Inferior parietal cortex (tissue), 1 donor: ENCODE measurements at regions not wholly inside any gene's neighbourhood (a gene's known extent, or its start where the extent isn't known, plus 50 kb on each side); places are given as distances from the start of the nearest gene placed in this dataset.

Experiments used
- DNase-seq: peaks from one replicate; pipeline ENCODE4 v3.0.0-alpha.2; 2016; ENCODE audit errors: extremely low spot score

DNA sequence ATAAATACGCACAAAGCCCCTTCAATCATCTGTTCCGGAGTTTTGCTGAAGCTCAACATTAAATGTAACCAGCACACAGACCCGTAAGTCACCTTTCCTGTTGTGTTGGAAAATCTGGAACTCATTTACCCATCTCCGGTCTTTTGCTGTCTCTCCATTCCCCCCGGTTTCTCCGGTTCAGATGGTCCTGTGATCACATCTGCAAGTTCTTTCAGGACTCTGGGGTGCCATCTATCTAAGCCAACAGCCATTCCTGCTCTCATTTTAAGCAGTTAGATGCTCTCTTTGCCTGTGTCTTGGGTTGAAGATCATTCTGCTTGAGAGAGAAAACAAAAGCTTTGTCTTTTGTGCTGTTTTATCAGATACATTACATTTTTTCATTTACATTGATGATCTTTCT lies 91.7 kb upstream of the TGIF1 start:
- DNase-seq, result no peak

DNA sequence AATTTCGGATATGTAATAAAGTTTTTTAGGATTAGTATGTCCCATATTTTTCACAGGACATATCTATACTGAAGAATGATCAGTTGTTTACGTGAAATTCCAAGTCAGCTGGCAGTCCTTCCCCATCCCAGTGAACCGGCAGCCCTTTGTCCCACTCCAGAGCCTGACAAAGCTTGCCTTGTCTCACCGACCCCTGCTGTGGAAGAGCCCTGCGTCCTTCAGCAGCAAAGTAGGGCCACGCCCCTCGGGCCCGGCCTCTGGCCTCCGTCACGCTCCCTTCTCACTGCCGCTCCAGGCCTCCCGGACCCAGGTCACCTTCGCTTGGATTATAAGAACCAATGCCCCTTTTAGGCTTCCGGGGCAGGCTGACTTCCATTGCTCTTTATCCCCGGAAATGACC lies 89.8 kb upstream of the TGIF1 start:
- DNase-seq, result peak; percentile 24

DNA sequence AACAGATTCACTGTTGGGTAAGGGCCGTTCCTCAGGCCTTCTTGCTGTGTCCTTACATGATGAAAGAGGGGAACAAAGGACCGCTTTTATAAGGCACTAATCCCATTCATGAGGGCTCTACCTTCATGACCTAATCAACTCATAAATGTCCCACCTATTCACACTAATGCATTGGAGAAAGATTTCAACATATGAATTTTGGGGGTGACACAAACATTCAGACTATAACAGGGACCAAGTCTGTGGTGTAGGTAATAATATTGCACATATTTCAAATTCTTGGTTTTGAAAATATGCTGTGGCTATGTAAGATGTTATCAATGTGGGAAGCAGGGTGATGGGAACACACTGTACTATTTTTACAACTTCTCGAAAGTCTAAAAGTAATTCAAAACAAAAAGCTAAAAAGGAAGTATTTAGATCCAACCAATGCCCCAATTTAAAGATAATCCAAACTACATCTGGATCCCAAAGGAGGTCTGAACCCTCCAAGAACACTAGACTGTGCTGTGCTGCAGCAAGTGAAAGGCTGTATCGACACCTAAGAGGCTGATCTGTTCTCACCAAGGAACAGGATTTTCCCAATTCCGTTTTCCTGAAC lies 82.4 kb upstream of the TGIF1 start:
- no peak for DNase-seq

DNA sequence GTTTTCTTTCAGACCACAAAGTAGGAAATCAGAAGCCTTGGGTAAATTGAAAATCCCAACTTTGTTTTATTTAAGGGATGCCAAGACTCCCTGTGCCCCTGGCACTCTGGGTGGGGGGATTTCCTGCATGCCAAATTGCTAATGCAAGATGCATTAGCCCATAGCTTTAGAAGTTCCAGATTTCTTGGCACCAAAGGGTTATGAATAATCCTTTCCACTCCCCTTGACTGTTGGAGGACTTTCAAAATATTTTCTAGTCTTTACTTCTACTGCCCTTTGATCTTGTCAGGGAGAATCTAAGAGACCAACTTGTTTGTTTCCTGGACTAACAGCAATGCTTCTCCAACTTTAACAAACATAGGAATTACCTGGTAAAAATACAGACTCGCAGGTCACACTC lies 81.8 kb upstream of the TGIF1 start:
- no peak for DNase-seq

DNA sequence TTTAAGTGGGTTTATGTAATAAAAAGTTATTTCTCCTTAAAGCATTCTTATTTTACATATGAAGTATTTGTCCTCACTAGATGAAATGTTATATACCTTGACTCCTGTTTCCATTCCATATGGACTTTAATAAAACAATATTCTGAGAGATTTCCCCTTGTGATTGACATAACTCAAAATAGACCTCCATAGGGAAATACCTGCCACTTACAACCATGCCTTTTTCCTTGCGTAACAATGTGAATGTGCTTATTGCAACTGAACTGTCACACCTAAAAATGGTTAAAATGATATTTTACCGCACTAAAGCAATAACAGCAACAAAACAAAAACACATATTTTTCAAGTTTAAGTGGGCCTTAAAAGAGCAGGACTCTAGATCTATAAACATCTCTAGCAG lies 70.3 kb upstream of the TGIF1 start:
- DNase-seq, result no peak

DNA sequence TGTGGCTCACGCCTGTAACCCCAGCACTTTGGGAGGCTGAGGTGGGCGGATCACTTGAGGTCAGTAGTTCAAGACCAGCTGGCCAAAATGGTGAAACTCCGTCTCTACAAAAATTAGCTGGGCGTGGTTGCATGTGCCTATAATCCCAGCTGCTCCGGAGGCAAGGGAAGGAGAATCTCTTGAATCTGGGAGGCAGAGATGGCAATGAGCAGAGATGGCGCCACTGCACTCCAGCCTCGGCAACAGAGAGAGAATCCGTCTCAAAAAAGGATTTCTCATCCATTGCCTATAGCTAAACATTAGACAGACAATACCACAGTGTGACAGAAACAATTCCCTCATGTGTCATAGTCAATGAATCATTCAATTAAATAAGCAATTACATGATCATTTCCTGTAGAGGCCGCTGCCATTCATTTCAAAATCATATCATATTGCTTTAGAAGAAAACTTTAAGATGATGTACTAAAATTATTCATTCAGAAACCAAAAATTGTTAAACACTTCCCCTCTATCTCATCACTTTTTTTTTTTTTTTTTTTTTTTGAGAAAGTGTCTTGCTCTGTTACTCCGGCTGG lies 69.5 kb upstream of the TGIF1 start:
- no peak for DNase-seq

DNA sequence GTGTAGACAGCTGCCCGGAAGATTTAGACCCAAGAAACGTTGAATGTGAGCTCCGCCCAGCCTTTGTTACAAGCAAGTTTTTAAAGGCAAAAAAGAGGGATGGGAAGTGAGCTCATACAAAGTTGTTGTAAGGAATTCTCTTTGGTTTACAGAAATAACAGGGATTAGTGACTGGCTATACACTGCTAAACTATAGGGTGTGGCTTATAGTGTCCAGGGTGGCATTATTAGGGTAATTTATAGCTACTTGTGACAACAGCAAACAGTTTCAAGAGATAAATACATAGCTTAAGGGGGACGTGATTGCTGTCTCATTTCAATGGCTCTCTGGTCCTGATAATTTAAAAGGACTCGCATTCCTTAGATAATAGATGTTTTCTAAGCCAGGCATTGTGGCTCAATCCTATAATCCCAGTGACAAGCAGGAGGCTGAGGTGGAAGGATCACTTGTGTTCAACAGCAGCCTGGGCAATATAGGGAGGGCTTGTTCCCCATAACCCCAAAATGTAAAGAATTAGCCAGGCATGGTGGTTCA lies 66.5 kb upstream of the TGIF1 start:
- DNase-seq, result no peak

DNA sequence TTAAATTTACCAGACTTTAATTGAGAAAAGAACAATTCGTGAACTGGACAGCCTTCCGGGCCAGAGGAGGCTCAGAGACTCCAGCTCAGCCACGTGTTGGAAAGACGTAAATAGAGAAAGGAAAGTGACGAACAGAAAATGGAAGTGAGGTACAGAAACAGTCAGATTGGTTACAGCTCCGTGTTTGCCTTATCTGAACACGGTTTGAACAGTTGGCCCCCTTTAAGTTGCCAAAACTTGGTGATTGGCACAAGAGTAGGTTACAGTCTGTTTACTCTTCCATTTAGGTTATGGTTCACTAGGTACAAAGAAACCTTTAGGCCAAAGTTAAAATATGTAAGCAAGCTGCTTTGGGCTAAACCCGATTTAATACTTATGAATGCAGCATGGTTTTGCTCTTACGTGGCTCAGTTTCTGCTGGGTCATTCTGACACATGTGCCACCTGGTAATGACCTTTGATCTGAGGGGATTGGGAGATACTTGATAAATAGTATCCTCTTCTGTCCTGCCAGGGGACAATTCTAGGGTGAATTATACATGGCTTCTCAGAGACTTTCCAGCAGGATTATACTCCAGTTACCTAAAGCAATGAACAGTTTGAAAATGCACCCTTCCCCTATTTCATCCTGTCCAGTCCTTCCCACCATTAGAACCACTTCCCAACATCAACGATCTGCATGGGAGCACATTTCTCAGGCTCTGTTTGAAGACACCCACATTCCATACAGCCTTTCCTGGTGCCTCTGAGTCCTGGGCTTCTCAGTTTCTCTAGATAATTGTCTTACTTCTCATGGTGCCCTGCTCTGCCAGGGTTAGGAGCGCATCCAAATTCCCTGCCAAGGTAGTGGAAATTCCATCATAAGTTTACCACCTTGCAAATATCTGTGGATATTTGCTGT lies 65.1 kb upstream of the TGIF1 start:
- DNase-seq, result no peak

DNA sequence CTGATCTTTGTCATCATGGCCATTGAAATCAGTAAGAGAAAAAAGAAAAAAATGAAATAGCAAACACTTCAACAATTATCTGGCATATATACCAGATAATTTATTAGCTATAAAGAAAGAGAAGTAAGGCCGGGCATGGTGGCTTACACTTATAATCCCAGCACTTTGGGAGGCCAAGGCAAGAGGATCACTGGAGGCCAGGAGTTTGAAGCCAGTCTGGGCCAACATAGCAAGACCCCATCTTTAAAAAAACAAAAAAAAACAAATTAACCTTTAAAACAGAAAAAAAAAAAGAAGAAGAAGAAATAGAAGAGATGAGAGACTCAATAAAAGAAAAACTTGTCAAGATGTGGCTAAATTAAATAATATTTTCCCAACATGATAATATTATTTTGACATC lies 61.6 kb upstream of the TGIF1 start:
- no peak for DNase-seq

DNA sequence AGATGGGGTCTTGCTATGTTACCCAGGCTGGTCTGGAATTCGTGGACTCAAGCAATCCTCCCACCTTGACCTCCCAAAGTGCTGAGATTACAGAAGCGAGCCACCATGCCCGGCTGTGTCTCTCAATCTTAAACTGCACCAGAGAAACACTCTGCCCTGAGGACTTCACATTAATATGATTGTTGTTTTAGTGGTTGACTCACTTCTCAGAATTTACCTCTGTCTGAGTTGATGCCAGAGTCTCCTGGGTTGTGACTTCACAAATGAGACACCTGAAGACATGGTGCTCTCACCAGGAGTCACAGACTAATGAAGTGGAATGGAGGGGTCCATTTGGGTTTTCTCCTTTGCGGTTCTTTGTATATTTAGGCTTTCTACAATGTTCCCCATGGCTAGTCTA lies 61.0 kb upstream of the TGIF1 start:
- DNase-seq, result no peak

DNA sequence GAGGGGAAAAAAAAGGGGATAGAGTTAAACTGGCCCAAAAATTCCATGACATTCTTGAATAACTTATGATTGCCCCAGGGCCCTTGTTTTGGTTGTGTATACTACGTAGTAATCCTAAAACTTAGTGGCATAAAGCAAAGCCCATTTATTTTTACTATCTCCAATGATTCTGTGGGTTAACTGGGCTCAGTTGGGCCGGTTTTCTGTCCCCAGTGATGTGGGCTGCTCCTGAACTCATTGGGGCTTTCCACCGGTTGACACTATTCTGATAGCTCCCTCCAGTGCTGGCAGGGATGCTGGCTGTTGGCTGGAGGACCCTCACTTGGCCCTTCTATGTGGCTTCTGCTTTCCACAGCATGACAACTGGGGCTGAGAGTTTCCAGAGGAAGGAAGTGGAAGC lies 60.0 kb upstream of the TGIF1 start:
- DNase-seq, result no peak

DNA sequence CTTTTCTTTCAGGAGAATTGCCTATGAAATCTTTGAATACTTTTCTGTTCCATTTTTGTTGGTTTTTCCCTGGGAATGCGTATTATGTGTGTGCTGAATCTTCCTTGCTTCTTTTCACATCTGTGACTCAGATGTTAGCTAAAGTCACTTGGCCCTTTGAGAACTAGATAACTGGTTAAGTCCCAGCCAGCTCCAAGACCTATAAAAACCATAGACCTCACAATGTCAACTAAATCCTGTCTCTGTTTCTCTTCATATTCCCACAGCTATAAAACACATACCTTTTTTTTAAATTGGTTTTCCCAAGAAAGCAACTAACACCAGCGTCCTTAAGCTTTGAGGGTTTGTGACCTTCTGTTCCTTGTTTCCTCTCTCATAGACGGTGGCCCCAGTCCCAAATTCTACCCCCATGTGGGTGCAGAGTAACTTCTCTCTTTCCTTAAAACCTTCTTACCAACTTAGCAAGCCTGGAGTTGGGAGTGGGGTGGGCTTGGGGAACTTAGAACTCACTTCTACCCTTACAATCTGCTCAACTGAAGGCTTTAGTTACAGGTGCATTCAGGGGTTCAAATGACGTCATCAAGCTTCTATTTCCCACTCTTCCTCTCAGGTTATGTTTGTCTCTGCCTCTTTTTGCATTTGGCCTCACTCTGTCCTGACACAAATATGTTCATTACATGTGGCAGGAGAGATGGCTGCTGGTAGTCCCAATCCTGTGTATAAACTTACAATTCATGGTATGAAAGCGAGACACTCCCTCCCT lies 58.1 kb upstream of the TGIF1 start:
- no peak for DNase-seq

DNA sequence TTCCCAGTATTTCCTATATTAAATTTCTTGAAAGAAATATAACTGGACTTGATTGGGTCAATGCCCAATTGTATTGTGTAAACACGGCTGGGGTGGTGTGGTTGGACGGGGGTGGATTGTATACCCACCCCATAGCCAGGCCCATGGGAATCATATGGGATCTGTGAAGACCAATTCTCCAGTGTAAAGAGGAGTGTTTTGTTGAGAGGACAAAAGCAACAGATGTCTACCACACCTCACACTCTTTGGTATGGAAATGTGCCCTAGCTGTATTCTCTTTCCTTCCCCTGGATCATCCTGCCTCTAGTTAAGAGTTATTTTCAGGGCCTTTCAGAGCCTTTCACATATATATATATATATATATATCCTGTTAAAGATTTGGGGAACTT lies 57.5 kb upstream of the TGIF1 start:
- DNase-seq, result no peak

DNA sequence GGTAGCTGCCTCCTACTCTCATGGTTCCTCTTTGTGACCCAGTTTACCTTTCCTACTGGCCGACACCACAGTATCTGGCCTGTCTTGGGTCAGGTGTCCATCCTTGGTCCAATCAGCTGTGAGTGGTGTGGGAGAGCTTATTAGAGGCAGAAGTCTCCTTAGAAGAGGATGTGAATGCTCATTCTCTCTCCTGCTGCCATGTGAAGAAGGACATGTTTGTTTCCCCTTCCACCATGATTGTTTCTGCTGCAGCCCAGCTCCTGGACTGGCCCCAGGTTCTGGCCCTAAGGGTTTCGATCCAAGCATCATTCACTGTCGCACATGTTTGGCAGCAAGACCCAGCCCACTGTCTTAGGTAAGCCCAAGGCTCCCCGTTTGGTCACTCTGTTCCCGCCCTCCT lies 55.3 kb upstream of the TGIF1 start:
- no peak for DNase-seq

DNA sequence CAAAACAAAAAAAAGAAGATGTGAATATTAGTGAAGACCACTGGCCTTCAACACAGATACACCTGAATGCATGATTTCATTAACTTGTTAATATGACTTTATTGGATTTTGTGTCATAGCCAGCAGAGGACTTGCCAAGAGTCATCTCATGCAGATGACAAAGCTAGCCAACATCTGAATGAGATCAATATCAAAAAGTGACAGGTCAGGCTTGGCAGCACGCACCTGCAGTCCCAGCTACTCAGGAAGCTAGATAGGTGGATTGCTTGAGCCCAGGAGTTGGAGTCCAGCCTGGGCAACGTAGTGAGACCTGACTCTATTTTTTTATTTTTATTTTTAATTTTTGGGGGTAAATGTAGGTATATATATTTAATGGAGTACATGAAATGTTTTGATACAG lies 54.5 kb upstream of the TGIF1 start:
- DNase-seq, result no peak

DNA sequence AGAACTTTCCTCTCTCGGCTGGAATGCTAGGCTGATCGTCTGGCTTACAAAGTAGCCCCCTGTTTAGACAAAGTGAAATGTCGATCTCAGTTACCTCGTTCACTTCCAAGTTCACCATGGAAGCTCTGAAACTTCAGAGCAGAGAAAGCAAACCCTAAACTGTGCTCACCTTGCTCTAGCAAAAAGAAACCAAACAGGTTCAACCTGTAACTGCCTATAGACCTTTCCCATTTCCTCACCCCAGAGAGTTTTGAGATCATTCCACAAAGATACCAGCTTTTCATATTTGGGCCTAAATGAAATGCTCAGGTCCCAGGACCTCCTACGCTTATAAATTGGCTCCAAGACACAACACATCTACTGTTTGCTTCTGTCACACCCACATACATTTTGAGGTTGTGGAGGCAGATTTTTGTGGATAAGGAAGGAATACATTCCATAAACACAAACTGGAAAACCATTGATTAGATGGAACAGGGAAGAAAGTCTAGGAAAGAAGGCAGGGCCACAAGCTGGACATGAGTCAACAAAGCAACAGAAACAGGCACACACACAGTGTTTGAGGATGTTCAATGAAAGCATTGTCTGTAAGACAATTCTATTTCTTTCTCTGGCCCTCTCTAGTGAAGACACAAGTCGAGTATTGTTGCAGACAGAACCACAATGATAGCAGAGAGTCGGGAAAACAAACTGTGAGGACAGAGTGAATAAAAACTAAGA lies 52.8 kb upstream of the TGIF1 start:
- DNase-seq, result peak; percentile 83

DNA sequence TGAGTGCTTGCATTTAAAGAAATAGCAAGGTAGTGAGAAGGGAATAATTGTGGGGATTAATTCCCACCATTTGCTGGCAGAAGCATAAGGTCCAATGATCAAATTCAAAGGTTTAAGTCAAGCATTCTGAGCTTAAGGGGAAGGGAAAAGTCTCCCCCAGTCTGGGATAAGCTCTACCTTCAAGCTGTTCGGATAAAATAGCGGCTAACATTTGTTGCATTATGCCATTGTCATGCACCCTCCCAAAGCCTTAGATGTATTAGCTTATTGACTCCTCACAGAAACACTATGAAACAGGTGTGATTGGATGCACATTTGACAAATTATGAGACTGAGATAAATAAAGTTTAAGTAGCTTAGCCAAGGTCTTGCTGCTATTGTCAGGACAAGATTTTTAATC lies 52.2 kb upstream of the TGIF1 start:
- no peak for DNase-seq
